CD4-positive, alpha-beta T cell (primary cell): ENCODE measurements at regions not wholly inside any gene's neighbourhood (a gene's known extent, or its start where the extent isn't known, plus 50 kb on each side); places are given as distances from the start of the nearest gene placed in this dataset.

ENCODE experiments used
- ATAC-seq: fragments of 200-7000 bp; cut with Tn5 transposase; one replicate; pipeline ENCODE4 v1.10.0; 2022; ENCODE audit warnings: mild to moderate bottlenecking; ENCODE audit not compliant: poor library complexity
- CTCF ChIA-PET: fragments of 350-600 bp; sonication (Branson Sonifier 250); formaldehyde crosslinking; loops from one replicate; lab custom pipeline; 2021; ENCODE audit warnings: antibody characterized with exemption, inconsistent platforms; lab: Charles Lee
- POLR2A ChIA-PET: fragments of 350-600 bp; sonication (Branson Sonifier 250); formaldehyde crosslinking; loops from one replicate; lab custom pipeline; 2021; ENCODE audit warnings: antibody characterized with exemption, inconsistent platforms; lab: Charles Lee
- DNase-seq, 14 experiments: peaks; one replicate each; pipeline ENCODE4 v3.0.0-alpha.2; 2013 to 2020; ENCODE audit warnings: mixed read lengths in 2 of 14
- H3K27ac ChIP-seq, 2 donors: one replicate each; pipeline versions ENCODE4 v1.5.1 to v1.7.0; 2013; ENCODE audit warnings: low read length in 2 of 2, low read depth in 1 of 2, mild to moderate bottlenecking in 1 of 2
- H3K27me3 ChIP-seq, 2 experiments: 1 replicate in 1 of 2; 2 replicates in 1 of 2; pipeline versions ENCODE4 v1.6.1 to v1.7.0; 2013; ENCODE audit warnings: low read length in 2 of 2, control low read depth in 1 of 2, mild to moderate bottlenecking in 1 of 2, moderate library complexity in 1 of 2; ENCODE audit not compliant: insufficient read depth in 2 of 2, control insufficient read depth in 1 of 2
- H3K36me3 ChIP-seq: one replicate; pipeline ENCODE4 v1.6.1; 2013; ENCODE audit warnings: low read length, control low read depth; ENCODE audit not compliant: insufficient read depth
- H3K4me1 ChIP-seq: one replicate; pipeline ENCODE4 v1.6.1; 2013; ENCODE audit warnings: low read length, control low read depth; ENCODE audit not compliant: insufficient read depth
- H3K4me3 ChIP-seq: one replicate; pipeline ENCODE4 v1.5.1; 2013; ENCODE audit warnings: mild to moderate bottlenecking, low read length, moderate library complexity
- H3K9me3 ChIP-seq, 2 experiments: 1 replicate in 1 of 2; 2 replicates in 1 of 2; pipeline versions ENCODE4 v1.6.1 to v1.7.0; 2013; ENCODE audit warnings: low read length in 2 of 2, mild to moderate bottlenecking in 2 of 2, control low read depth in 1 of 2, moderate library complexity in 1 of 2; ENCODE audit not compliant: control insufficient read depth in 1 of 2, insufficient read depth in 1 of 2
- H3K27ac Mint-ChIP-seq: one replicate; pipeline ENCODE4 v1.8.0; 2020; ENCODE audit warnings: mixed read lengths
- H3K27me3 Mint-ChIP-seq: one replicate; pipeline ENCODE4 v1.8.0; 2021; ENCODE audit warnings: mixed read lengths
- H3K36me3 Mint-ChIP-seq: one replicate; pipeline ENCODE4 v1.8.0; 2021; ENCODE audit warnings: low read depth, mixed read lengths
- H3K4me1 Mint-ChIP-seq: one replicate; pipeline ENCODE4 v1.8.0; 2021; ENCODE audit warnings: low read depth, mixed read lengths
- H3K4me3 Mint-ChIP-seq: one replicate; pipeline ENCODE4 v1.8.0; 2020; ENCODE audit warnings: mild to moderate bottlenecking, mixed read lengths
- H3K9me3 Mint-ChIP-seq: one replicate; pipeline ENCODE4 v1.8.0; 2020; ENCODE audit warnings: mixed read lengths
- intact Hi-C, 2 experiments: fragments of 100-400 bp; cut with DNase I in 1 of 2; cut with micrococcal nuclease in 1 of 2; formaldehyde crosslinking; loops; one replicate each; pipeline versions ENCODE4 v1.15.1 to v1.9.0; 2023 to 2025; cut with DNase I, micrococcal nuclease
- TF ChIP-seq, protein P1 (sequence below): fragments of 200-600 bp; IDR thresholded peaks from one replicate; pipeline ENCODE4 v1.8.0; 2022; ENCODE audit warnings: antibody characterized with exemption, mild to moderate bottlenecking

DNA sequence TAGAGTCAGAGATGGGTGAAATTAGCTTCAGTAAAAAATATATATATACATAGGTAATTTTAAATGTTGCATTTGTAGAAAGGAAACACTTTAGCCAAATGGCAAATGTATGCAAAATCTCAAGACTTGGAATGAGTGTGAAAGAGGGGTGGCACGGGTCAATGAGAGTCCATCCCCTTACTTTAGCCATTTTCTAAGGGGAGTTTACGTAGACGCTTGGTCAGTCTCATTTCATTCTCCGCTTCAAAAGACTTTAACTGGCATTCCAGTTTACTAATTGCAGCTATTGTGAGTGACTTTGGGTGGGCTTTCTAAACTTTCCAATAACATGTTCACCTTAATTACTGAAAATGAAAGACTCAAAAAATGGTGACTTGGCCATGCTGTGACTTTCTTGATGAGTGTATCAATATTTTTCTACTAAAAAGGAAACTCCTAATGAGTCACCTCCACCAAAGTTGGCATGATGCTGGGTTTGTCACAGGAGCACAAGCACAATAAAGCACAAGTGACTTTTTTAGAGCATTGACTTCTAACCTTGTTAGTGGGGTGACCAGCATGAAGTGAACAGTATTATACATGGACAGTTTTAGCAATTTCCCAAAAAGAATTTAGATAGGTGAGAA lies 356.0 kb upstream of the RASGEF1B start:
- no peak overlapping the region for H3K4me3 ChIP-seq
- no peaks in the 10 kb centered on the region for H3K36me3 ChIP-seq
- Mint-ChIP-seq H3K9me3 (no peaks in the 10 kb centered on the region), H3K4me1 (no peaks in the 10 kb centered on the region), H3K27me3 (no peaks in the 10 kb centered on the region), H3K27ac (no peak overlapping the region), H3K4me3 (no peak overlapping the region), H3K36me3 (no peaks in the 10 kb centered on the region)
- no peak for DNase-seq
- H3K4me1 ChIP-seq: no peaks in the 10 kb centered on the region
- ChIA-PET POLR2A (no interaction called here), CTCF (no interaction called here)
- TF ChIP-seq, protein P1, sequence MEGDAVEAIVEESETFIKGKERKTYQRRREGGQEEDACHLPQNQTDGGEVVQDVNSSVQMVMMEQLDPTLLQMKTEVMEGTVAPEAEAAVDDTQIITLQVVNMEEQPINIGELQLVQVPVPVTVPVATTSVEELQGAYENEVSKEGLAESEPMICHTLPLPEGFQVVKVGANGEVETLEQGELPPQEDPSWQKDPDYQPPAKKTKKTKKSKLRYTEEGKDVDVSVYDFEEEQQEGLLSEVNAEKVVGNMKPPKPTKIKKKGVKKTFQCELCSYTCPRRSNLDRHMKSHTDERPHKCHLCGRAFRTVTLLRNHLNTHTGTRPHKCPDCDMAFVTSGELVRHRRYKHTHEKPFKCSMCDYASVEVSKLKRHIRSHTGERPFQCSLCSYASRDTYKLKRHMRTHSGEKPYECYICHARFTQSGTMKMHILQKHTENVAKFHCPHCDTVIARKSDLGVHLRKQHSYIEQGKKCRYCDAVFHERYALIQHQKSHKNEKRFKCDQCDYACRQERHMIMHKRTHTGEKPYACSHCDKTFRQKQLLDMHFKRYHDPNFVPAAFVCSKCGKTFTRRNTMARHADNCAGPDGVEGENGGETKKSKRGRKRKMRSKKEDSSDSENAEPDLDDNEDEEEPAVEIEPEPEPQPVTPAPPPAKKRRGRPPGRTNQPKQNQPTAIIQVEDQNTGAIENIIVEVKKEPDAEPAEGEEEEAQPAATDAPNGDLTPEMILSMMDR: no peak
- no peak overlapping the region for H3K27ac ChIP-seq
- ATAC-seq: no peak
- H3K27me3 ChIP-seq: no peaks in the 10 kb centered on the region
- no peaks in the 10 kb centered on the region for H3K9me3 ChIP-seq
- intact Hi-C loops: no loop called here

DNA sequence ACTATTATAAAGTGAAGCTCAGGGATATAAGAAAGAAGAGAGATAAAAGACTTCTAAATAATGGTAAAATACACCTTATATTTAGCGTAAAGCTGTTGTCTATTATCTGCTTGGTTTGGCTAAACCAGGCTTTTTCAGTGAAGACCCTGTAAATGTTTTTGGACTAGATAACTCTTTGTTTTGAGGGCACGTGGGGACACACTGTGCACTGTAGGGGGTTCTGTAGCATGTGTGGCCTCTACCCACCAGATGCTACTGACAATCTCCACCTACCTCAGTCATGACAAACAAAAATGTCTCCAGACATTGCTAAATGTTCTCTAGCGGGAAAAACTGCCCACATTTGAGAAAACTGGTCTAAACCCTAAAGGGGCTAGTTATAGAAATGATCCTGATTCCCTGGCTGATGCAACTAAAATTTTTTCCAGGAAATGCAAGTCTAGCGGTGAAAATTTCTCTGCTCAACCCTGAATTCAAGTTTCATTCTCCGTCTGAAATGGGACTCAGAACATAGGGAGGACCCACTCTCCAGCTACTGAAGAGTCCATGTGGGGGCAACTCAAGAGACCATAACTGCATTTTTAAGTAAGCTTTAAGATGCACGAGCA lies 355.2 kb upstream of the RASGEF1B start:
- CTCF ChIA-PET: no interaction called here
- DNase-seq (no peak), ATAC-seq (no peak)
- TF ChIP-seq, protein P1: no peak
- no peak overlapping the region for H3K4me3 Mint-ChIP-seq
- H3K9me3 ChIP-seq: no peaks in the 10 kb centered on the region
- H3K9me3 Mint-ChIP-seq: no peaks in the 10 kb centered on the region
- no peaks in the 10 kb centered on the region for H3K36me3 ChIP-seq
- no peak overlapping the region for H3K27ac Mint-ChIP-seq
- H3K27me3 ChIP-seq: no peaks in the 10 kb centered on the region
- H3K4me3 ChIP-seq: no peak overlapping the region
- no peaks in the 10 kb centered on the region for H3K4me1 ChIP-seq
- no peaks in the 10 kb centered on the region for H3K27me3 Mint-ChIP-seq
- H3K36me3 Mint-ChIP-seq: no peaks in the 10 kb centered on the region
- H3K4me1 Mint-ChIP-seq: no peaks in the 10 kb centered on the region
- POLR2A ChIA-PET: no interaction called here
- no peak overlapping the region for H3K27ac ChIP-seq
- intact Hi-C loops: no loop called here

GRCh38 chr4:81826335-81826734 lies 354.6 kb upstream of the RASGEF1B start:
- H3K9me3 ChIP-seq: no peaks in the 10 kb centered on the region
- H3K36me3 ChIP-seq: no peaks in the 10 kb centered on the region
- H3K27ac Mint-ChIP-seq: no peak overlapping the region
- POLR2A ChIA-PET: no interaction called here
- H3K4me3 ChIP-seq: no peak overlapping the region
- no peaks in the 10 kb centered on the region for H3K27me3 ChIP-seq
- no peaks in the 10 kb centered on the region for H3K27me3 Mint-ChIP-seq
- DNase-seq (no peak), ATAC-seq (no peak)
- TF ChIP-seq, protein P1: no peak
- CTCF ChIA-PET: no interaction called here
- no peak overlapping the region for H3K27ac ChIP-seq
- H3K36me3 Mint-ChIP-seq: no peaks in the 10 kb centered on the region
- H3K4me3 Mint-ChIP-seq: no peak overlapping the region
- no peaks in the 10 kb centered on the region for H3K4me1 Mint-ChIP-seq
- no peaks in the 10 kb centered on the region for H3K4me1 ChIP-seq
- no peaks in the 10 kb centered on the region for H3K9me3 Mint-ChIP-seq
- intact Hi-C loops: no loop called here
